Smooth muscle cell of the brain vasculature (primary cell): ENCODE measurements at regions not wholly inside any gene's neighbourhood (a gene's known extent, or its start where the extent isn't known, plus 50 kb on each side); places are given as distances from the start of the nearest gene placed in this dataset.
"Not testable (repeated sequence)": the region's sequence is repeated elsewhere in the genome, so short reads cannot be mapped to it uniquely, and the experiment has no call there.

Experiments used
- DNase-seq: peaks from one replicate; pipeline ENCODE4 v3.0.0-alpha.2; 2012; ENCODE audit warnings: low read depth, low spot score

- not testable (repeated sequence) for DNase-seq
Measured at GRCh38 chr10:78096486-78096885, 62.8 kb downstream of the RPS24 start.

DNA sequence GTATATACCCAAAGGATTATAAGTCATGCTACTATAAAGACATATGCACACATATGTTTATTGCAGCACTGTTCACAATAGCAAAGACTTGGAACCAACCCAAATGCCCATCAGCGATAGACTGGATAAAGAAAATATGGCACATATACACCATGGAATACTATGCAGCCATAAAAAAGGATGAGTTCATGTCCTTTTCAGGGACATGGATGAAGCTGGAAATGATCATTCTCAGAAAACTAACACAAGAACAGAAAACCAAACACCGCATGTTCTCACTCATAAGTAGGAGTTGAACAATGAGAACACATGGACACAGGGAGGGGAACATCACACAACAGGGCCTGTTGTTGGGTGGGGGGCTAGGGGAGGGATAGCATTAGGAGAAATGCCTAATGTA lies 68.9 kb downstream of the RPS24 start:
- not testable (repeated sequence) for DNase-seq

DNA sequence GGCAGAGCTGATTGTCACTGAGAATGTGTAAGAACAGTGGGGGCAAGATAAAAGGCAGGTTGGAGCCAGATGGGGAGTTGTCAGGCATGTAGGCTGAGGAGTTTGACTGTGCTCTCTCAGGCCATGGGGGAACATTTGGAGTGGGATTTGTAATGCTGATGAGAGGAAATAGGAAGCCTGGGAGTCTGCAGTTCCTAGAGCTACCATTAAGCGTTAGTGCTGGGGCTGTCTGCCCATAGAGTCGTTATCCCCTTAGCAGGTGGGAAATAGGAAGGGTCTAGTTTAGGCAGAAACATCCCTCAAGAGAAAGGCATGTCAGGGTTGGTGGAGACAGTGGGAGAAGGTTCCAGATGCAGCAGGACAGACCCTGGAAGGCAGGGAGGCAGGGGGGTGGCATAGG lies 75.5 kb downstream of the RPS24 start:
- no peak for DNase-seq

DNA sequence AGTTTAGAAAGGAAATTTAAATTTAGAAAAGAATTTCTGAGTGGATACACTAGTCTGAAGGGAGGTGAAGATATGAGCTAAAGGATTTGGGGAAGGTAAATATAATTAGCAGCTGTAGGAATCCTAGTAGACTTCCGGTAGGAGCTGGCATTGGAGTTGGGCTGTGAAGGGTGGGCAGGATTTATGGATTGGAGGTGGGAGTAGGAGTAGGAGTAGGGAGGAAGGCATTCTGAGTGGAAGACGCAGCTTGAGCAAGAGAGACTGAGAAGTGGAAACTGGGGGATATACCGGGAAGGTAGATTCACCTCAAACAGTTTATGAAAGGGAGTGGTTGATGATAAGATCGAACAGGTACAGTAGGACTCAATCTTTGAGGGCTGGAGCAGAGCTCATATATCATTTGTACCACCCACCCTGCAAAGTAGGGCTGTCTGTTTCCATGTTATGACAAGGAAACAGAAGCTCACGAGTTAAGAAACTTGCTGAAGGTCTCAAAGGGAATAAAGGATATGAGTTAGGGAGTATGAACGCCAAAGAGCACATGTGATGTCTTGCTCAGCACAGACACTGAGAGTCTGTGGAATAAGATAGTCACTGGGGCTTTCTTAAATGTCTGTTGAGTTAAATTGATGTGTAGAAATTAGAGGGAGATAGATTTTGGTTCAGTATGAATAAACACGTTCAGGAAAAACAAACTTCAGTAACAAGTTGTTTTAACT lies 81.6 kb downstream of the RPS24 start:
- no peak for DNase-seq

- no peak for DNase-seq
Measured at GRCh38 chr10:78116361-78116760, 82.7 kb downstream of the RPS24 start.

GRCh38 chr10:78118591-78118990 lies 84.9 kb downstream of the RPS24 start:
- DNase-seq: no peak

DNA sequence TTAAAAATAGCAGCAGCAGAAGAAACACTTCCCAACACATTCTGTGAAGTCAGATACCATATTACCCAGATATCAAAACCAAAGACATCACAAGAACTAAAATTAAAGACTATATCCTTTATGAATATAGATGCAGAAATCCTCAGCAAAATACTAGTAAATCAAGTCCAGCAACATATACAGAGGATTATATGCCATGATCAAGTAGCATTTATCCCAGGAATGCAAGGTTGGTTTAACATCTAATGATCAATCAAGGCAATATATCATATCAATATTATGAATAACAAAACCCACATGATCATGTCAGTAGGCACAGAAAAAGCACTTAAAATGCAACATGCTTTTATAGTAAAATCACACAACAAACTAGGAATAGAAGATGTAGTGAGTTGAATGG lies 88.1 kb downstream of the RPS24 start:
- no peak for DNase-seq

DNA sequence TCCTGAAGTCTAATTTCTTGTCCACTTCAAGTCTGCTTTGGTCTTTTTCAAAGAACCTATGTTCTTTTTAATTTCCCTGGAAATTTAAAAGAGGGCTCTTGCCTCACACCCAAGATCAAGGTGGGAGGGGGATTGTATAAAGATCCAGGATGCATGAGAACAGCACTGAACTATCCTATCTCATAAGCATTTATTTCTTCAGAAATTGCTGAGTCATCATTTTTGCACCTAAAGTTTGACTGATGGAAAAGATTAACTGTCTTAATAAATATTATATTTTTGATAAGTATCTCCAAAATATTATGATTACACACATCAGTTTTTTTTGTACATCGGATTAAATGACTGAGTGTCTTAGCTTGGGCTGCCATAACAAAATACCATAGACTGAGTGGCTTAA lies 90.5 kb downstream of the RPS24 start:
- no peak for DNase-seq

DNA sequence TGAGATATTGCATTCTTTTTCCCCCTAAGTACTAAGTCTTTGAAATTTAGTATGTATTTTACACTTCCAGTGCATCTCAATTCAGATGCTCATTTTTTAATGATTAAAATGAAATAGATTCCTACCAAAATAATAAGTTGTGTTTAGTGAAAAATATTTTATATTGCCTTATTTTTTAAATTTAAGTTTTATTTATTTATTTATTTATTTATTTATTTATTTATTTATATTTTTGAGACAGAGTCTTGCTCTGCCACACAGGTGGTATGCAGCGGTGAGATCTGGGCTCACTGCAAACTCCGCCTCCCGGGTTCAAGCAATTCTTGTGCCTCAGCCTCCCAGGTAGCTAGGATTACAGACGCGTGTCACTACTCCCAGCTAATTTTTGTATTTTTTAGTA lies 95.5 kb downstream of the RPS24 start:
- no peak for DNase-seq

DNA sequence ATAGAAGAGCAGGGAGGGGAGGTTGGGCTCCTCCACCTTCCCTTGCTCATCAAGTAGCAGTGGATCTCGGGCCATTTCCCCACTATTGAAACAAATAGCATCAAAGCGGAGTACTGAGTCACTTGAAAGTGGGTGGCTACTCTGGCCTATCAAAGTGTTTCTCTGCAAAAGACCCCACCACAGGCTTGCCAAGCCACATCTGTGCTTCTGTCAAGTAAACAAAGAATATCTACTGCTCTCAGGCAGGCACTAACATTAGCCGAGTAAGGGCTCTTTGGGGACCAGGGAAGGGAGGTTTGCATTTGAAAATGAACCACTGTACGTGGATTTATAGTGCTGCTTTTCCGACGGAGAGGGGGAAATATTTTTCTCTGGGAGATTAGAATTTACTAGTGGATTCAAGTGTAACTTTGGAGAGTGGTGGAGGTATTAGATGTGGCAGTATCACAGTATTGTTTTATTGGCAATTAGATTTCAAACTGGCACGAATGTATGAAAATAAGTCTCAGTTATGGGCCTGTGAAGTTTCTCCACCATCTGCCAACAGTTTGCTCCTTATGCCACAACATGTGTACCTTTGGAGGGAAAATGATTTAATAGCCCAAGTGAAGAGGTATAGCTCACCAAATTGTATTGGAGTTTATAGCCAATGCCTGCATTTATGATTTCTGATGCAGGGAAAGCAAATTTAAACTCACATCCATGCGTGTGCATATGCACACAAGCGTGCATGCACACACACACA lies 97.5 kb downstream of the RPS24 start:
- no peak for DNase-seq

- no peak for DNase-seq
Measured at GRCh38 chr10:78134773-78135306, 101.2 kb downstream of the RPS24 start.

DNA sequence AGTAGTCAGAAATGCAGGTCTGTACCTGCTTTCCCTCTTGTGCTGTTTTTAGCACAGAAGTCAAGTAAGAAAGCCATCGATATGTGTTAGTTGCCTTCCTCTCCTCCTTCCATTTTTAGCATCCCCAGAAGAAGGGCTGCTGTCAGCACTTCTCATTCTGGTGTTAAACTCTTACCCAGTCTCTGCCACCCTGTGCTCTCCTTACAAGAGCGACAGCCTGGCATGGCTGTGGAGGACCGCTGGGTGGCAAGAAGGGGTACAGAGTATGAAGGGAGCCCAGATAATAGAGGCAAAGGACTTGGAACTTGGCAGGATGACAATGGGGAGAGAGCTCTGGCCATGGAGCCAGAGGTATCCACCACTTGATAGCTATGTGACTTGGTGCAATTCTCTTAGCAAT lies 103.5 kb downstream of the RPS24 start:
- no peak for DNase-seq

DNA sequence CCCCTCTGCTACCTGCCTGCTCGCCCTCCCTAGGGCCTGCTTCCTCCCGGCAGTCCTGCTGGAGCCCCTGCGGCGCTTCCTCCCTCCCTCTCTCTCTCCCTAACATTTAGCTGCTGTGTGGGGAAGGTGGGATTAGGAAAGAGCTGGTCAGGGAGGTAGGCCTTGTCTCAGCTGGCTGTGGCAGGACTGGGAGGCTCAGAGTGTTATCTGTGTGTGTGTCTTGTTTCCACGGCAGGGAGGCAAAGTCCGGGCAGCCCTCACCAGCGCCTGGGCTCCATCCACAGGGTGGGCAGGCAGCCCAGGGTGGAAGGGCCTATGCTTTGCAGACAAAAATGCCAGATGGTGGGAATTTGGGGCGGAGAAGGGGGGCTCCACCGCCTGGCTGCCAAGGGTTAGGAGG lies 105.7 kb downstream of the RPS24 start:
- no peak for DNase-seq

DNA sequence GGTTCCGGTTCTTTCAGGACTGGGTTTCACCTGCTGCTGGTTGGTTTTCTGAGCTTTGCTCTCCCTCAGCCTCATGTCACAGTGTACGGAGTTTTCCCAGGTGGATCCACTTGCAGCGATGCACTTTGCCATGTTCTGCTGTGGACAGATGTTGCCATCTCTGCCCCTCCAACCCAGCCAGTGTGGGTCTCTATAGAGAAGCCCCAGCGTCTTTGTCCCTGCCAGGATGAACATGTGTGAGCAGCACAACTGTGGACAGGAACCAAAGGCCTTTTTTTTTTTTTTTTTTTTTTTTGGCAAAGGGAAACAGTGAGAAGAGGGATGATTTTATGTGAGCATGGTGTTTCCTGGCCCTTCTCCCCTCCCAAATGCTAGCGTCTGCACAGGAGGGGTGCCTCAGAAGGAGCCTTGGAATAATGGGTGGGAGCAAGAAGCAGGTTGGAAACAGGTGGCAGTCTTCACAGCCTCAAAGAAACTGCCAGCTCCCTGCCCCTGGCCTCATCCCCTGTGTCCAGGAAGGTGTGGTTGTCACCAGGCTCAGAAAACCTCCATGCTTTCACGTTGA lies 106.5 kb downstream of the RPS24 start:
- DNase-seq: no peak

- DNase-seq: no peak
Measured at GRCh38 chr10:78143576-78143975, 109.9 kb downstream of the RPS24 start.

DNA sequence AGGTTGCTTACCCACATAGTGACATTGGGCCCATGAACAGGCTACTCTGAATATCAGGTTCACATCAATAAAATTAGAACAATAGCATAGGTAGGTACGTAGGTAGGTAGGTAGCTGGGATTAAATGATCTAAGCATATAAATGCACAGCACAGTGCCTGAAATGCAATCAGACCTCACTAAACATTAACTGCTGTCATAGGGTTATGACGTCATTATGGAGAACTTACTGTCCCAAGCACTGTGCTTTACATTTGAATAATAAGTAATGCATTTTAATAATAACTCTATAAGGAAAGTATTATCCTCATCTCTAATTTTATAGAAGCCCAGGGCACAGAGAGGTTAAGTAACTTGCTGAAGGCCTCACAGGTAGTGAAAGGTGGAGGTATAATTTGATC lies 112.5 kb downstream of the RPS24 start:
- DNase-seq: no peak

- DNase-seq: no peak
Measured at GRCh38 chr10:78147202-78147601, 113.5 kb downstream of the RPS24 start.

DNA sequence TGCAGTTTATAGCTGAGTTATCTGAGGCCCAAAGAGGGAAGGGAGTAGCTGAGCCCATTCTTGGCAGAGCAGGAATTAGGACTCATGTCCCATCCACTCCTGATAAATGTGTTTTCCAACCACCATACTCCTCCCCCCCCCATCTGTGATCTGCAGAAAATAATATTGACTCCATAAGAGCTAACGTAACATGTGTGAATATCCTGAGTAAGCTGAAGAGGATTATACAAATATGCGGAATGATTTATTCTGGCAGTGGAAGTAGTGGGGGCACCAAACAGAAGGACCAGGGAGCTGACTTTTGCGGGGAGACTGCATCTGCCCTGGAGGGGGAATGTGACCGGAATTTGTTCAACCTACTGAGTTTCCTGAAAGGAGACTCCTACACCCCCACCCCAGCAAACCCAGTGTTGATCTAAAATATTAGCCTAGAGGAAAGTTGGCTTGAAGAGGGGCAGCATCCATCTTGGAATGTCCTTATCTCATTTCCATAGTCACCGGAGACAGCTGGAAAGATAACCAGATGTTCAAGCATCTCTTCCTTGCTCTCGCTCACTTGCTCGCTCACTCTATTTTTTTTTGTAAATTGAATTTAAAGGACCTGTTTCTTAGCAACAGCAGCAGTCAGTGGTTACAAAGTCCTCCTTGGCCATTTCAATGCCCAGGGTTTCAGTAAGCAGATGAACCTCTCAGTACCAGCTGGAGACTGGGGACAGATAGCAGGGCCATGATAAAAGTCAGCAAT lies 114.7 kb downstream of the RPS24 start:
- DNase-seq: no peak

- no peak for DNase-seq
Measured at GRCh38 chr10:78148961-78149612, 115.4 kb downstream of the RPS24 start.

GRCh38 chr10:78150756-78151155 lies 117.1 kb downstream of the RPS24 start:
- DNase-seq: no peak

DNA sequence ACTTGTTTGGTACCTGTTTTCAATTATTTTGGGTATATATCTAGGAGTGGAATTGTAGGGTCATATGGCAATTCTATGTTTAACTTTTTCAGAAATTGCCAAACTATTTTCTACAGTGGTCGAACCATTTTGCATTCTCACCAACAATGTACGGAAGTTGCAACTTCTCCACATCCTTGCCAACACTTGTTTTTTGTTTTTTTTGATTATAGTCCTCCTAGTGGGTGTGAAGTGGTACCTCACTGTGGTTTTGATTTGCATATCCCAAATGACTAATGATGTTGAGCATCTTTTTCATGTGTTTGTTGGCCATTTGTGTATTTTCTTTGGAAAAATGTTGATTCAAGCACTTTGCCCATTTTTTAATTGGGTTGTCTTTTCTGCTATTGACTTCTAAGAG lies 122.1 kb downstream of the RPS24 start:
- DNase-seq: no peak

DNA sequence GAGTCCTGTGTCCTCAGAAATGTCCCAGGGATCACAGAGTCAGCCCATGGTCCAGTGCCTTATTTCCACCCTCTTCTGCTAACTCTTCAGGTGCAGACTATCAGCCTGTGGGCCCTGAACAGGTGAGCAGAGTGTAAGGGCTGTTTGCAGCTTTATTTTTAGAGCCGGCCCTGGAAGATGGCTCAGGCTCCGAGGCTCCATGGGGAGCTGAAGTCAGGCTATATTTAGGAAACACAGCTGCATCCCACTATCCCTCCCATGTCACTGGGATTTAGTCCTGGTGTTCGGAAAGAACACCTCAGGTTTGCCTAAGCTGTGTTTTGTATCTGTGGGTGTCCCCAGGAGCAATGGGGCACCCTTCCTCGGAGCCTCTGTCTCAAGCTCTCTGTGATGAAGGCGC lies 126.9 kb downstream of the RPS24 start:
- DNase-seq: no peak
